ENCODE measurements at regions not wholly inside any gene's neighbourhood (a gene's known extent, or its start where the extent isn't known, plus 50 kb on each side); places are given as distances from the start of the nearest gene placed in this dataset.

GRCh38 chr15:29890336-29891095 is 68.2 kb upstream of the TJP1 start:
- H3K4me3 ChIP-seq (ENCODE audit: low read depth, low read length): no peak overlapping the region
- DNase-seq (ENCODE audit: low read depth): no peak
- TF ChIP-seq CTCF (IDR thresholded peaks at IDR 0.05; ENCODE audit: low read depth, low read length) (no peak), MYC (IDR thresholded peaks at IDR 0.05; ENCODE audit: low read depth, low read length) (no peak), POLR2A (IDR thresholded peaks at IDR 0.05; ENCODE audit: extremely low read depth, insufficient read length) (no peak), MAX (IDR thresholded peaks at IDR 0.05; ENCODE audit: low read depth, low read length) (no peak)

- no peak overlapping the region for H3K4me3 ChIP-seq (ENCODE audit: low read depth, low read length)
- no peak for DNase-seq (ENCODE audit: low read depth)
- TF ChIP-seq MYC (IDR thresholded peaks at IDR 0.05; ENCODE audit: low read depth, low read length) (no peak), MAX (IDR thresholded peaks at IDR 0.05; ENCODE audit: low read depth, low read length) (no peak), POLR2A (IDR thresholded peaks at IDR 0.05; ENCODE audit: extremely low read depth, insufficient read length) (no peak), CTCF (IDR thresholded peaks at IDR 0.05; ENCODE audit: low read depth, low read length) (no peak)
Measured at GRCh38 chr15:29889542-29890329, 67.5 kb upstream of the TJP1 start.

GRCh38 chr15:29888646-29889045 is 66.4 kb upstream of the TJP1 start:
- DNase-seq (ENCODE audit: low read depth): no peak
- no peak for TF ChIP-seq MAX (IDR thresholded peaks at IDR 0.05; ENCODE audit: low read depth, low read length)
- TF ChIP-seq MYC (IDR thresholded peaks at IDR 0.05; ENCODE audit: low read depth, low read length): no peak
- TF ChIP-seq CTCF (IDR thresholded peaks at IDR 0.05; ENCODE audit: low read depth, low read length): no peak
- TF ChIP-seq POLR2A (IDR thresholded peaks at IDR 0.05; ENCODE audit: extremely low read depth, insufficient read length): no peak
- H3K4me3 ChIP-seq (ENCODE audit: low read depth, low read length): no peak overlapping the region

GRCh38 chr15:29887721-29888120 is 65.5 kb upstream of the TJP1 start:
- TF ChIP-seq POLR2A (IDR thresholded peaks at IDR 0.05; ENCODE audit: extremely low read depth, insufficient read length) (no peak), MYC (IDR thresholded peaks at IDR 0.05; ENCODE audit: low read depth, low read length) (no peak), CTCF (IDR thresholded peaks at IDR 0.05; ENCODE audit: low read depth, low read length) (no peak), MAX (IDR thresholded peaks at IDR 0.05; ENCODE audit: low read depth, low read length) (no peak)
- no peak overlapping the region for H3K4me3 ChIP-seq (ENCODE audit: low read depth, low read length)
- DNase-seq (ENCODE audit: low read depth): no peak

GRCh38 chr15:29885183-29885582 is 62.9 kb upstream of the TJP1 start:
- H3K4me3 ChIP-seq (ENCODE audit: low read depth, low read length): no peak overlapping the region
- no peak for DNase-seq (ENCODE audit: low read depth)
- no peak for TF ChIP-seq MAX (IDR thresholded peaks at IDR 0.05; ENCODE audit: low read depth, low read length)
- TF ChIP-seq POLR2A (IDR thresholded peaks at IDR 0.05; ENCODE audit: extremely low read depth, insufficient read length): no peak
- no peak for TF ChIP-seq MYC (IDR thresholded peaks at IDR 0.05; ENCODE audit: low read depth, low read length)
- no peak for TF ChIP-seq CTCF (IDR thresholded peaks at IDR 0.05; ENCODE audit: low read depth, low read length)

All from NB4 (cell line).